ENCODE measurements at regions not wholly inside any gene's neighbourhood (a gene's known extent, or its start where the extent isn't known, plus 50 kb on each side); places are given as distances from the start of the nearest gene placed in this dataset.

GRCh38 chr6:141321493-141322347, 811.0 kb upstream of the GJE1 start:
- Mint-ChIP-seq H3K27me3 (ENCODE audit: low read depth) (no peaks in the 10 kb centered on the region), H3K4me1 (no peaks in the 10 kb centered on the region), H3K36me3 (ENCODE audit: low read depth) (no peaks in the 10 kb centered on the region), H3K4me3 (no peak overlapping the region), H3K9me3 (no peaks in the 10 kb centered on the region), H3K27ac (no peak overlapping the region)
- TF ChIP-seq CTCF (IDR thresholded peaks at IDR 0.05; ENCODE audit: unreplicated experiment in 3 of 3): no peak

- no peak for TF ChIP-seq CTCF (IDR thresholded peaks at IDR 0.05; ENCODE audit: unreplicated experiment in 3 of 3)
- H3K36me3 Mint-ChIP-seq (ENCODE audit: low read depth): no peaks in the 10 kb centered on the region
- H3K27me3 Mint-ChIP-seq (ENCODE audit: low read depth): no peaks in the 10 kb centered on the region
- no peaks in the 10 kb centered on the region for H3K4me1 Mint-ChIP-seq
- H3K27ac Mint-ChIP-seq: no peak overlapping the region
- no peak overlapping the region for H3K4me3 Mint-ChIP-seq
- no peaks in the 10 kb centered on the region for H3K9me3 Mint-ChIP-seq
Measured at GRCh38 chr6:141316236-141316635, 816.5 kb upstream of the GJE1 start.

GRCh38 chr6:141313986-141314385, 818.7 kb upstream of the GJE1 start:
- Mint-ChIP-seq H3K27me3 (ENCODE audit: low read depth) (no peaks in the 10 kb centered on the region), H3K9me3 (no peaks in the 10 kb centered on the region), H3K27ac (no peak overlapping the region), H3K36me3 (ENCODE audit: low read depth) (no peaks in the 10 kb centered on the region), H3K4me3 (no peak overlapping the region), H3K4me1 (peaks cover 4% of the 10 kb centered on the region)
- TF ChIP-seq CTCF (IDR thresholded peaks at IDR 0.05; ENCODE audit: unreplicated experiment in 3 of 3): no peak

GRCh38 chr6:141309295-141309694, 823.4 kb upstream of the GJE1 start:
- H3K4me3 Mint-ChIP-seq: no peak overlapping the region
- no peaks in the 10 kb centered on the region for H3K36me3 Mint-ChIP-seq (ENCODE audit: low read depth)
- no peak for TF ChIP-seq CTCF (IDR thresholded peaks at IDR 0.05; ENCODE audit: unreplicated experiment in 3 of 3)
- H3K9me3 Mint-ChIP-seq: peaks cover 3% of the 10 kb centered on the region
- no peaks in the 10 kb centered on the region for H3K27me3 Mint-ChIP-seq (ENCODE audit: low read depth)
- peaks cover 4% of the 10 kb centered on the region for H3K4me1 Mint-ChIP-seq
- H3K27ac Mint-ChIP-seq: no peak overlapping the region

- Mint-ChIP-seq H3K27me3 (ENCODE audit: low read depth) (no peaks in the 10 kb centered on the region), H3K4me1 (peaks cover 4% of the 10 kb centered on the region), H3K9me3 (peaks cover 3% of the 10 kb centered on the region), H3K4me3 (no peak overlapping the region), H3K36me3 (ENCODE audit: low read depth) (no peaks in the 10 kb centered on the region), H3K27ac (no peak overlapping the region)
- TF ChIP-seq CTCF (IDR thresholded peaks at IDR 0.05; ENCODE audit: unreplicated experiment in 3 of 3): no peak
Measured at GRCh38 chr6:141307309-141307998, 825.3 kb upstream of the GJE1 start.

Measured in nephron (organoid).